Brain microvascular endothelial cell (primary cell): ENCODE measurements at regions not wholly inside any gene's neighbourhood (a gene's known extent, or its start where the extent isn't known, plus 50 kb on each side); places are given as distances from the start of the nearest gene placed in this dataset.

ENCODE experiments used
- DNase-seq: peaks from one replicate; pipeline ENCODE4 v3.0.0-alpha.2; 2020
- H3K27ac ChIP-seq: fragments of 250-450 bp; sonication (Bioruptor Pico); 2 replicates; pipeline ENCODE4 v1.5.1; 2020; ENCODE audit warnings: mild to moderate bottlenecking, moderate library complexity
- H3K27me3 ChIP-seq: fragments of 250-450 bp; sonication (Bioruptor Pico); replicated peaks from 2 replicates; pipeline ENCODE4 v1.5.1; 2020; ENCODE audit warnings: mild to moderate bottlenecking
- H3K36me3 ChIP-seq: fragments of 250-450 bp; sonication (Bioruptor Pico); replicated peaks from 2 replicates; pipeline ENCODE4 v1.5.1; 2020; ENCODE audit warnings: mild to moderate bottlenecking
- H3K4me3 ChIP-seq: 2 replicates; pipeline ENCODE4 v1.5.1; 2011; ENCODE audit warnings: low read depth, mild to moderate bottlenecking, control low read depth, low read length, moderate library complexity
- in situ Hi-C: cut with HindIII; loops from 2 replicates; pipeline ENCODE4 v1.10.0; 2017; ENCODE audit warnings: low sequenced_read_pairs, low pct_ligation_motif_present
- TF ChIP-seq, protein P1 (sequence below): IDR thresholded peaks from 2 replicates; pipeline ENCODE4 v1.5.1; 2011; ENCODE audit warnings: low read depth, mild to moderate bottlenecking, moderate library complexity, low read length, control low read depth, inconsistent platforms; ENCODE audit errors: missing control alignments

DNA sequence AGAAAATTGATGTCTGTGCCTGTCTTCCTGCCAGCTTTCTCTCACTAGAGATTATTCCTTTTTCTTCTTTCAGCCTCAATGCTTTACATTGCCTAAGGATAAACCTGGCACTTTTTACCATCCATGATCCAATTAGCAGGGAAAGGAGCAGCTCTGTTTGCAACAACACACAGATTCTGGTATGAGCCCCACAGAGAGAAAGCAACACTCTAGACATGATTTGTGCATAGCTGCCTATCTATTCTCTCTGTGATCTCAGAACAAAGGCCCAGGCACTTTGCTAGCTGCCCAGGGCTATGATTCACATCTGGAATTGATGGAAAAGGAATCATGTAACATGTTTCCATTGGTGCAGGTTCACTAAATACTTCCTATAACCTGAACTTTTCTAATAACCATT is 685.0 kb downstream of the ETS1 start:
- H3K36me3 ChIP-seq: no peaks in the 10 kb centered on the region
- DNase-seq: no peak
- no peak overlapping the region for H3K27ac ChIP-seq
- no peaks in the 10 kb centered on the region for H3K27me3 ChIP-seq
- in situ Hi-C loops: no loop called here
- TF ChIP-seq, protein P1, sequence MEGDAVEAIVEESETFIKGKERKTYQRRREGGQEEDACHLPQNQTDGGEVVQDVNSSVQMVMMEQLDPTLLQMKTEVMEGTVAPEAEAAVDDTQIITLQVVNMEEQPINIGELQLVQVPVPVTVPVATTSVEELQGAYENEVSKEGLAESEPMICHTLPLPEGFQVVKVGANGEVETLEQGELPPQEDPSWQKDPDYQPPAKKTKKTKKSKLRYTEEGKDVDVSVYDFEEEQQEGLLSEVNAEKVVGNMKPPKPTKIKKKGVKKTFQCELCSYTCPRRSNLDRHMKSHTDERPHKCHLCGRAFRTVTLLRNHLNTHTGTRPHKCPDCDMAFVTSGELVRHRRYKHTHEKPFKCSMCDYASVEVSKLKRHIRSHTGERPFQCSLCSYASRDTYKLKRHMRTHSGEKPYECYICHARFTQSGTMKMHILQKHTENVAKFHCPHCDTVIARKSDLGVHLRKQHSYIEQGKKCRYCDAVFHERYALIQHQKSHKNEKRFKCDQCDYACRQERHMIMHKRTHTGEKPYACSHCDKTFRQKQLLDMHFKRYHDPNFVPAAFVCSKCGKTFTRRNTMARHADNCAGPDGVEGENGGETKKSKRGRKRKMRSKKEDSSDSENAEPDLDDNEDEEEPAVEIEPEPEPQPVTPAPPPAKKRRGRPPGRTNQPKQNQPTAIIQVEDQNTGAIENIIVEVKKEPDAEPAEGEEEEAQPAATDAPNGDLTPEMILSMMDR: no peak
- H3K4me3 ChIP-seq: no peak overlapping the region

DNA sequence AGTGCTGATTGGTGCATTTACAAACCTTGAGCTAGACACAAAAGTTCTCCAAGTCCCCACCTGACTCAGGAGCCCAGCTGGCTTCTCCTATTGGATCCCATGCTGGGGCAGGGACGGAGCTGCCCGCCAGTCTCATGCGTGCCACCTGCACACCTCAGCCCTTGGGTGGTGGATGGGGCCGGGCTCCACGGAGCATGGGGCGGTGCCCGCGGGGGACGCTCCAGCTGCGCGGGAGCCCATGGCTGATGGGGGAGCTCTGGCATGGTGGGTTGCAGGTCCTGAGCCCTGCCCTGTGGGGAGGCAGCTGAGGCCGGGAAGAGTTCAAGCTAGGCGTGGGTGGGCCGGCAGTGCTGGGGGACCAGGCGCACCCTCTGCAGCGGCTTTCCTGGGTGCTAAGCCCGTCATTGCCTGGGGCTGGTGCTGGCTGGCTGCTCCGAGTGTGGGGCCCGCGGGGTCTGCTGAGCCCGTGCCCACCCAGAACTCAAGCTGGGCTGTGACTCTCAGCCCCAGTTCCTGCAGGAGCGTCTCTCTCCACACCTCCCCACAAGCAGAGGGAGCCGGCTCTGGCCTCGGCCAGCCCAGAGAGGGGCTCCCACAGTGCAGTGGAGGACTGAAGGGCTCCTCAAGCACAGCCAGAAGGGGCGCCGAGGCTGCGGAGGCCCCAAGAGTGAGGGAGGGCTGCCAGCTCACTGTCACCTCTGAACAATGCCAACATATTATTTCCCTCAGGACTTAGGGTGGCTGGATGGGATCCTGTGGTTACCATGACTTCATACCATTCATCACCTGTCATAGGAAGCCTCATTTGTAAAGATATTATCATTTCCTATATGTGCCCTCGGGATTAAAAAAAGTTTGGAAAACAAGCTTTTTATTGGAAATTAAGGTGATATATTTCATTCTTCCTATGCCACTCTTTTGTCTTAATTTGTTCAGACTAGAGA is 688.7 kb downstream of the ETS1 start:
- no peak for DNase-seq
- in situ Hi-C loops: no loop called here
- no peaks in the 10 kb centered on the region for H3K27me3 ChIP-seq
- H3K27ac ChIP-seq: no peak overlapping the region
- TF ChIP-seq, protein P1: no peak
- no peak overlapping the region for H3K4me3 ChIP-seq
- no peaks in the 10 kb centered on the region for H3K36me3 ChIP-seq

DNA sequence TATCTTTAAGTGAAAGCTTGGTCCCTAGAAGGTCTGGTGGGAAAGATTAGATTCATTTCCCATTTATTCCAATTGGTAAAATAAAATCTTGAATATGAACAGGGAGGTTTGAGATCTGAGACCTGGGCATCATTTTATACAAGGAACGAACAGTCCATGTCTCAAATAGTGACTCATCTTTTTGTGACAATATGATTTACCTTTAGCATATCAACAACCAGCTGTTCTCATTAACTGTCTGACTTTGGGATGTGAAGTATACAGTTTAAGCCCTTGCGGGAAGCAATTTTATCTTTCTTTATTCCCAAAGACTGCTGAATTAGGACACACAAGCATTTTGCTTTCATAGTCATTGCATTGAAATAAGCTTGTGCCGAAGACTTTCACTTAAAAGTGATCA is 691.6 kb downstream of the ETS1 start:
- TF ChIP-seq, protein P1: no peak
- no peaks in the 10 kb centered on the region for H3K36me3 ChIP-seq
- H3K27me3 ChIP-seq: no peaks in the 10 kb centered on the region
- in situ Hi-C loops: no loop called here
- no peak for DNase-seq
- H3K4me3 ChIP-seq: no peak overlapping the region
- no peak overlapping the region for H3K27ac ChIP-seq

DNA sequence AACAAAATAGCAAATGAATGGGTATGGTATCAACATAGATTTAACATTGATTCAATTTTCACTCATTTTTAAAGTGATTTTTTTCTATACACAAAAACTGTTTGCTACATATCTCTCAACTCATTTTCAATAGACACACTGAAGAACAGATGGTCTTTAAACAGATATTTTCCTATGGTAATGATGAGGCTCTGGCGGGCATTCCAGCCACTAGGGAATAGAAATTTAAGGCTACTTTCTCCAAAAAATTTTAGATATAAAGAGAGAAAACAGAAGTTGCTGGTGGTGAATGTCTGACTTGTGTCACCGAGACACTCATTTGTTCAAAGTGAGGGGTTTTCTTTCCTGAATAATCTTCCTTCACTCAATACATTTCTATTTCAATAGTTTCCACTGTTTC is 693.0 kb downstream of the ETS1 start:
- Histone ChIP-seq H3K4me3 (no peak overlapping the region), H3K36me3 (no peaks in the 10 kb centered on the region), H3K27ac (no peak overlapping the region), H3K27me3 (no peaks in the 10 kb centered on the region)
- TF ChIP-seq, protein P1: no peak
- in situ Hi-C loops: no loop called here
- DNase-seq: no peak

DNA sequence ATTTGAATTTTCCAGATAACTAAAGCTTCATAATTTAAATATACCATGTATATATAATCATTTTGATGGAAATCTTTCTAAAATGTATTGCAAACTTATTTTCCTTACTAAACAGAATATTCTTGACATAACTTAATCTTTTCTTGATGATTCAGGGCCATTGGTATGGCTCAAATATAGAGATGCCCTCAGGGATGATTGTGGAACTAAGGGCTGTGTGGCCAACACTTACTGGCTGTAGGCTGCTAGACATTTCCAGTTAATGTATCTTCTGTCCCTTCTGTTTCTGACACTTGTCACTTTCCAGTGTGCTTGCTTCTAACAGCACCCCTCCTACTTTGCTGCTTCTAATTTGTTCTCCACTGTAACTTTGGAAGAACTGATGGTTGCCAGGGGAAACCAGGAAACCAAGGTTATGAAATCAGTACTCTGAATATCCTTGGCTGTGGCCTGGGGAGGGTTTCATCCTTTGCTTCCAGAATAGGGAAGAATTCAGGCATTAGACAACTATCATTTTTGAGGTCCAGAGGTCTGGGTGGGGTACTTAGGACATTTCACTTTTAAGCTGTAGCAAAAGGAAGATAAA is 697.2 kb downstream of the ETS1 start:
- Histone ChIP-seq H3K27me3 (no peaks in the 10 kb centered on the region), H3K36me3 (no peaks in the 10 kb centered on the region), H3K27ac (no peak overlapping the region), H3K4me3 (no peak overlapping the region)
- TF ChIP-seq, protein P1: no peak
- no peak for DNase-seq
- in situ Hi-C loops: no loop called here
